ENCODE measurements at regions not wholly inside any gene's neighbourhood (a gene's known extent, or its start where the extent isn't known, plus 50 kb on each side); places are given as distances from the start of the nearest gene placed in this dataset.

GRCh38 chr12:58443273-58443980, 476.9 kb downstream of the LRIG3 start:
- DNase-seq: no peak
- intact Hi-C loops (cut with DNase I): loop anchor here (10.0 kb wide), 1 partner anchor 89 kb away; no protein-coding TSS in a partner anchor

- no peak for DNase-seq
Observed at GRCh38 chr12:58443981-58444371, 476.3 kb downstream of the LRIG3 start.

GRCh38 chr12:58450868-58451482, 469.3 kb downstream of the LRIG3 start:
- intact Hi-C loops (cut with DNase I): no loop called here
- no peak for DNase-seq

More at GRCh38 chr12:58443981-58444371, 476.3 kb downstream of the LRIG3 start:
- intact Hi-C loops (cut with DNase I): loop anchor here (10.0 kb wide), 1 partner anchor 89 kb away; no protein-coding TSS in a partner anchor

GRCh38 chr12:58452546-58452945, 467.8 kb downstream of the LRIG3 start:
- intact Hi-C loops (cut with DNase I): no loop called here
- DNase-seq: no peak

- intact Hi-C loops (cut with DNase I): no loop called here
- no peak for DNase-seq
Observed at GRCh38 chr12:58453306-58453705, 467.0 kb downstream of the LRIG3 start.

- intact Hi-C loops (cut with DNase I): no loop called here
Observed at GRCh38 chr12:58455136-58455535, 465.2 kb downstream of the LRIG3 start.

GRCh38 chr12:58458102-58458501, 462.2 kb downstream of the LRIG3 start:
- intact Hi-C loops (cut with DNase I): no loop called here
- DNase-seq: no peak

More at GRCh38 chr12:58455136-58455535, 465.2 kb downstream of the LRIG3 start:
- DNase-seq: no peak

- intact Hi-C loops (cut with DNase I): loop anchor here (1.0 kb wide), 1 partner anchor 18 kb away; no protein-coding TSS in a partner anchor
- no peak for DNase-seq
Observed at GRCh38 chr12:58459191-58459590, 461.1 kb downstream of the LRIG3 start.

GRCh38 chr12:58463051-58463450, 457.3 kb downstream of the LRIG3 start:
- intact Hi-C loops (cut with DNase I): no loop called here
- no peak for DNase-seq

GRCh38 chr12:58465418-58465817, 454.9 kb downstream of the LRIG3 start:
- intact Hi-C loops (cut with DNase I): no loop called here

GRCh38 chr12:58470266-58471010, 449.9 kb downstream of the LRIG3 start:
- intact Hi-C loops (cut with DNase I): no loop called here
- no peak for DNase-seq

More at GRCh38 chr12:58465418-58465817, 454.9 kb downstream of the LRIG3 start:
- peak in 2 of 10 donors; percentile 5 to 8 for DNase-seq

GRCh38 chr12:58479401-58479800, 440.9 kb downstream of the LRIG3 start:
- intact Hi-C loops (cut with DNase I): no loop called here
- DNase-seq: no peak

GRCh38 chr12:58481811-58482210, 438.5 kb downstream of the LRIG3 start:
- intact Hi-C loops (cut with DNase I): no loop called here
- no peak for DNase-seq

- DNase-seq: no peak
- intact Hi-C loops (cut with DNase I): no loop called here
Observed at GRCh38 chr12:58487255-58487654, 433.0 kb downstream of the LRIG3 start.

- intact Hi-C loops (cut with DNase I): no loop called here
- no peak for DNase-seq
Observed at GRCh38 chr12:58487678-58488161, 432.6 kb downstream of the LRIG3 start.

GRCh38 chr12:58489394-58489793, 430.9 kb downstream of the LRIG3 start:
- intact Hi-C loops (cut with DNase I): no loop called here
- no peak for DNase-seq

GRCh38 chr12:58491306-58491705, 429.0 kb downstream of the LRIG3 start:
- DNase-seq: no peak
- intact Hi-C loops (cut with DNase I): no loop called here

- no peak for DNase-seq
- intact Hi-C loops (cut with DNase I): no loop called here
Observed at GRCh38 chr12:58496411-58497190, 423.7 kb downstream of the LRIG3 start.

GRCh38 chr12:58500399-58500798, 419.9 kb downstream of the LRIG3 start:
- no peak for DNase-seq
- intact Hi-C loops (cut with DNase I): no loop called here

GRCh38 chr12:58502226-58502625, 418.1 kb downstream of the LRIG3 start:
- intact Hi-C loops (cut with DNase I): no loop called here
- peak in 1 of 10 donors; percentile 42 for DNase-seq

Data from posterior cingulate gyrus (tissue), 11 donors.